ENCODE measurements at regions not wholly inside any gene's neighbourhood (a gene's known extent, or its start where the extent isn't known, plus 50 kb on each side); places are given as distances from the start of the nearest gene placed in this dataset.

DNA sequence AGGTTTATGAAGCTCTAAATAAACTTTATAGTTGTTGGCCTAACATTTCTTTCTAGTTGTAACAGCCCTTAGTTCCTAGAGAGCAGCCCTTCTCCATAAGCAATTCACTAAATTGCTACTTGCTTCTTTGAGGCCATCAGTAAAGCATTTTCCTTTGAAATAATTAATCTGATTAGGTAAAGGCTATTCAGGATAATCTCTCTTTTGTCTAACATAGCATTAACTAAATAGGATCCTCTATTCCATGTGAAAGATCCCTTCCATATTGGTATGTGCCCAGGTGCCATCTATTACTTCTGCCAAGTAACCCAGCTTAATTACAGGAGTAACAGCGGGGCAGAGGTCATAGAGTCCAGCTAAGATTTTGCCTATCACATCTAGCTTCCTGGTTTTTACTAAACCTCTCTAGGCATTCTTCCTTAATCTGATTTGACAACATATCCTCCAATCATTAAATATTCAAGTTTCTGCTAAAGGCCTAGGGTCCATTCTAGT, 1408.0 kb downstream of the PCDH18 start:
- H3K4me1 ChIP-seq (ENCODE audit: insufficient read depth, low read length, poor library complexity, severe bottlenecking): no peaks in the 10 kb centered on the region
- ChIA-PET POLR2A (ENCODE audit: low non-redundant PET) (no interaction called here), CTCF (no interaction called here)
- no peaks in the 10 kb centered on the region for H3K36me3 ChIP-seq (ENCODE audit: insufficient read depth, low read length, poor library complexity, severe bottlenecking)
- H3K9me3 ChIP-seq (ENCODE audit: low read depth, low read length, poor library complexity, severe bottlenecking): no peaks in the 10 kb centered on the region
- intact Hi-C loops (cut with micrococcal nuclease; ENCODE audit: unreplicated experiment): no loop called here
- no peak overlapping the region for H3K27ac ChIP-seq (ENCODE audit: low read depth, low read length, poor library complexity, severe bottlenecking)
- DNase-seq (ENCODE audit: low spot score): no peak
- no peak for TF ChIP-seq EZH2 (IDR thresholded peaks at IDR 0.05; ENCODE audit: borderline replicate concordance, low read depth, low read length, poor library complexity, severe bottlenecking)
- TF ChIP-seq, protein P1, sequence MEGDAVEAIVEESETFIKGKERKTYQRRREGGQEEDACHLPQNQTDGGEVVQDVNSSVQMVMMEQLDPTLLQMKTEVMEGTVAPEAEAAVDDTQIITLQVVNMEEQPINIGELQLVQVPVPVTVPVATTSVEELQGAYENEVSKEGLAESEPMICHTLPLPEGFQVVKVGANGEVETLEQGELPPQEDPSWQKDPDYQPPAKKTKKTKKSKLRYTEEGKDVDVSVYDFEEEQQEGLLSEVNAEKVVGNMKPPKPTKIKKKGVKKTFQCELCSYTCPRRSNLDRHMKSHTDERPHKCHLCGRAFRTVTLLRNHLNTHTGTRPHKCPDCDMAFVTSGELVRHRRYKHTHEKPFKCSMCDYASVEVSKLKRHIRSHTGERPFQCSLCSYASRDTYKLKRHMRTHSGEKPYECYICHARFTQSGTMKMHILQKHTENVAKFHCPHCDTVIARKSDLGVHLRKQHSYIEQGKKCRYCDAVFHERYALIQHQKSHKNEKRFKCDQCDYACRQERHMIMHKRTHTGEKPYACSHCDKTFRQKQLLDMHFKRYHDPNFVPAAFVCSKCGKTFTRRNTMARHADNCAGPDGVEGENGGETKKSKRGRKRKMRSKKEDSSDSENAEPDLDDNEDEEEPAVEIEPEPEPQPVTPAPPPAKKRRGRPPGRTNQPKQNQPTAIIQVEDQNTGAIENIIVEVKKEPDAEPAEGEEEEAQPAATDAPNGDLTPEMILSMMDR (conservative IDR thresholded peaks at IDR 0.05; ENCODE audit: low read depth, low read length): no peak
- no peak overlapping the region for H3K4me3 ChIP-seq (ENCODE audit: low read depth, low read length, poor library complexity, severe bottlenecking)
- no TSS peak for BruUV-seq (replicated peaks)
- no peaks in the 10 kb centered on the region for H3K27me3 ChIP-seq (replicated peaks; ENCODE audit: insufficient read depth, low read depth, low read length, poor library complexity)

DNA sequence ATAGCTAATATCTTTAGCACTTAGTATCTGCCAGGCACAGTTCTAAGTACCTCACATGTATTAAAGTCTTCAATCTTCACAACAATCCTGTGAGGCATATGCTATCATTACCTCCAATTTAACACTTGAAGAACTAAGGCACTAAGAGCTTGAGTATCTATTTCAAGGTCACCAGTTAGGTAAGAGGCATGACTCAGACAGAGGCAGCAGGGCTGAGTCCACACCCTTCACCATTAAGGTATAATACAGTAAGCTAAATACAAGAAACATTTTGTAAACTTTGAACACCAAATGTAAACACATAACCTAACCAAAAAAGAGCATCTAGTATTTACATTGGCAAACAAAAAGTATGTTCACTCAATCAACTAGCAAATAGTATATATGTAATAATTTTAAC, 1410.9 kb downstream of the PCDH18 start:
- H3K27ac ChIP-seq (ENCODE audit: low read depth, low read length, poor library complexity, severe bottlenecking): no peak overlapping the region
- no peaks in the 10 kb centered on the region for H3K27me3 ChIP-seq (replicated peaks; ENCODE audit: insufficient read depth, low read depth, low read length, poor library complexity)
- TF ChIP-seq EZH2 (IDR thresholded peaks at IDR 0.05; ENCODE audit: borderline replicate concordance, low read depth, low read length, poor library complexity, severe bottlenecking): no peak
- TF ChIP-seq, protein P1 (conservative IDR thresholded peaks at IDR 0.05; ENCODE audit: low read depth, low read length): no peak
- no peak overlapping the region for H3K4me3 ChIP-seq (ENCODE audit: low read depth, low read length, poor library complexity, severe bottlenecking)
- no TSS peak for BruUV-seq (replicated peaks)
- no peaks in the 10 kb centered on the region for H3K4me1 ChIP-seq (ENCODE audit: insufficient read depth, low read length, poor library complexity, severe bottlenecking)
- ChIA-PET CTCF (no interaction called here), POLR2A (ENCODE audit: low non-redundant PET) (no interaction called here)
- no peak for DNase-seq (ENCODE audit: low spot score)
- H3K9me3 ChIP-seq (ENCODE audit: low read depth, low read length, poor library complexity, severe bottlenecking): no peaks in the 10 kb centered on the region
- H3K36me3 ChIP-seq (ENCODE audit: insufficient read depth, low read length, poor library complexity, severe bottlenecking): no peaks in the 10 kb centered on the region
- intact Hi-C loops (cut with micrococcal nuclease; ENCODE audit: unreplicated experiment): no loop called here

DNA sequence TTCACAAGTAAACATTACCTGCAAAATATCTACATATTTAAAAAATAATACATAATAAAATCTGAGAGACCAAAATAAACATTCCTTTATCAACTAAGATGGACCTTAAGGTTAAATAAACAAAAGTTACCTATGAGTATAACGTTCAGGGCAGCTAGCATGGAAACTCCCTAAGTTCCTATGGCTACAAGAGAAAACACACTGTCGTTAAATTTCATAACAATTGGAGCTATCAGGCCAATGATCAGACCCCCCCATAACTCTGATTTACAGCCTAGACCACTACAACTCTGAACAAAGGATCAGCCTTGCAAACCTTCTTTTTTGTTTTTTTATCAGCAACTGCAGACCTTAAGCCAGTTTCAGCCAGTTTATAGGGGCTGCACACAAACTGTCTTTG, 1418.4 kb downstream of the PCDH18 start:
- ChIA-PET CTCF (no interaction called here), POLR2A (ENCODE audit: low non-redundant PET) (no interaction called here)
- TF ChIP-seq EZH2 (IDR thresholded peaks at IDR 0.05; ENCODE audit: borderline replicate concordance, low read depth, low read length, poor library complexity, severe bottlenecking): no peak
- TF ChIP-seq, protein P1 (conservative IDR thresholded peaks at IDR 0.05; ENCODE audit: low read depth, low read length): no peak
- Histone ChIP-seq H3K4me3 (ENCODE audit: low read depth, low read length, poor library complexity, severe bottlenecking) (no peak overlapping the region), H3K4me1 (ENCODE audit: insufficient read depth, low read length, poor library complexity, severe bottlenecking) (no peaks in the 10 kb centered on the region), H3K9me3 (ENCODE audit: low read depth, low read length, poor library complexity, severe bottlenecking) (no peaks in the 10 kb centered on the region), H3K36me3 (ENCODE audit: insufficient read depth, low read length, poor library complexity, severe bottlenecking) (no peaks in the 10 kb centered on the region), H3K27me3 (replicated peaks; ENCODE audit: insufficient read depth, low read depth, low read length, poor library complexity) (no peaks in the 10 kb centered on the region), H3K27ac (ENCODE audit: low read depth, low read length, poor library complexity, severe bottlenecking) (no peak overlapping the region)
- no TSS peak for BruUV-seq (replicated peaks)
- intact Hi-C loops (cut with micrococcal nuclease; ENCODE audit: unreplicated experiment): no loop called here
- DNase-seq (ENCODE audit: low spot score): no peak

All from A673 (cell line).